ENCODE measurements at regions not wholly inside any gene's neighbourhood (a gene's known extent, or its start where the extent isn't known, plus 50 kb on each side); places are given as distances from the start of the nearest gene placed in this dataset.

GRCh38 chr1:101733340-101733739 is 263.4 kb downstream of the OLFM3 start:
- TF ChIP-seq CTCF (IDR thresholded peaks at IDR 0.05; ENCODE audit: low read depth, low read length), result no peak
- H3K4me3 ChIP-seq (ENCODE audit: low read depth, low read length), result no peak overlapping the region

GRCh38 chr1:101738475-101738874 is 258.3 kb downstream of the OLFM3 start:
- no peak for TF ChIP-seq CTCF (IDR thresholded peaks at IDR 0.05; ENCODE audit: low read depth, low read length)
- H3K36me3 ChIP-seq, result no peaks in the 10 kb centered on the region
- H3K4me3 ChIP-seq (ENCODE audit: low read depth, low read length), result no peak overlapping the region
- H3K9me3 ChIP-seq, result no peaks in the 10 kb centered on the region
- no peaks in the 10 kb centered on the region for H3K27me3 ChIP-seq
- no peaks in the 10 kb centered on the region for H3K4me1 ChIP-seq
- DNase-seq, result no peak

More at GRCh38 chr1:101733340-101733739, 263.4 kb downstream of the OLFM3 start:
- Histone ChIP-seq H3K27me3 (no peaks in the 10 kb centered on the region), H3K9me3 (no peaks in the 10 kb centered on the region), H3K4me1 (no peaks in the 10 kb centered on the region), H3K36me3 (no peaks in the 10 kb centered on the region)
- no peak for DNase-seq

GRCh38 chr1:101739146-101739545 is 257.6 kb downstream of the OLFM3 start:
- no peak for TF ChIP-seq CTCF (IDR thresholded peaks at IDR 0.05; ENCODE audit: low read depth, low read length)
- Histone ChIP-seq H3K4me1 (no peaks in the 10 kb centered on the region), H3K4me3 (ENCODE audit: low read depth, low read length) (no peak overlapping the region), H3K27me3 (no peaks in the 10 kb centered on the region), H3K9me3 (no peaks in the 10 kb centered on the region), H3K36me3 (no peaks in the 10 kb centered on the region)
- DNase-seq, result no peak

GRCh38 chr1:101739826-101740330 is 256.8 kb downstream of the OLFM3 start:
- Histone ChIP-seq H3K9me3 (no peaks in the 10 kb centered on the region), H3K36me3 (no peaks in the 10 kb centered on the region), H3K27me3 (no peaks in the 10 kb centered on the region), H3K4me3 (ENCODE audit: low read depth, low read length) (no peak overlapping the region), H3K4me1 (no peaks in the 10 kb centered on the region)
- TF ChIP-seq CTCF (IDR thresholded peaks at IDR 0.05; ENCODE audit: low read depth, low read length), result no peak
- no peak for DNase-seq

GRCh38 chr1:101741910-101742309 is 254.8 kb downstream of the OLFM3 start:
- no peak for DNase-seq
- H3K9me3 ChIP-seq, result no peaks in the 10 kb centered on the region
- no peak for TF ChIP-seq CTCF (IDR thresholded peaks at IDR 0.05; ENCODE audit: low read depth, low read length)
- no peaks in the 10 kb centered on the region for H3K36me3 ChIP-seq
- H3K4me3 ChIP-seq (ENCODE audit: low read depth, low read length), result no peak overlapping the region
- H3K4me1 ChIP-seq, result no peaks in the 10 kb centered on the region
- no peaks in the 10 kb centered on the region for H3K27me3 ChIP-seq

- H3K27me3 ChIP-seq, result no peaks in the 10 kb centered on the region
- no peak for DNase-seq
- H3K4me1 ChIP-seq, result no peaks in the 10 kb centered on the region
- no peaks in the 10 kb centered on the region for H3K9me3 ChIP-seq
- TF ChIP-seq CTCF (IDR thresholded peaks at IDR 0.05; ENCODE audit: low read depth, low read length), result no peak
- no peaks in the 10 kb centered on the region for H3K36me3 ChIP-seq
- no peak overlapping the region for H3K4me3 ChIP-seq (ENCODE audit: low read depth, low read length)
Measured at GRCh38 chr1:101742509-101742908, 254.2 kb downstream of the OLFM3 start.

Data from BE2C (cell line).